AG09319 (cell line): ENCODE measurements at regions not wholly inside any gene's neighbourhood (a gene's known extent, or its start where the extent isn't known, plus 50 kb on each side); places are given as distances from the start of the nearest gene placed in this dataset.

Experiments
- DNase-seq: peaks from one replicate; pipeline ENCODE4 v3.0.0-alpha.2; 2010; ENCODE audit warnings: low read depth; ENCODE audit errors: extremely low read depth
- CTCF ChIP-seq: IDR thresholded peaks from 2 replicates; pipeline ENCODE4 v1.5.1; 2011; ENCODE audit warnings: low read depth, mild to moderate bottlenecking, inconsistent platforms, low read length, moderate library complexity

GRCh38 chrX:47710252-47710651 is 51.3 kb upstream of the UXT start:
- no peak for DNase-seq
- no peak for TF ChIP-seq CTCF
